Transverse colon (tissue), 4 donors: ENCODE measurements at regions not wholly inside any gene's neighbourhood (a gene's known extent, or its start where the extent isn't known, plus 50 kb on each side); places are given as distances from the start of the nearest gene placed in this dataset.
A peak's percentile ranks its signal among the peaks of the same experiment; 100 is the strongest.
"Not testable (repeated sequence)": the region's sequence is repeated elsewhere in the genome, so short reads cannot be mapped to it uniquely, and the experiment has no call there.

Experiments
- DNase-seq: peaks from one replicate; pipeline ENCODE4 v3.0.0-alpha.2; 2019
- H3K27ac ChIP-seq, 4 donors: fragments of 200-600 bp; sonication (generic); 2 replicates each; pipeline ENCODE4 v1.5.1; 2016 to 2018; ENCODE audit warnings: inconsistent platforms in 4 of 4
- H3K27me3 ChIP-seq: fragments of 200-600 bp; sonication (generic); 2 replicates; pipeline ENCODE4 v1.5.1; 2017; ENCODE audit warnings: inconsistent platforms
- H3K36me3 ChIP-seq, 4 donors: fragments of 200-600 bp; sonication (generic); 2 replicates each; pipeline ENCODE4 v1.5.1; 2017 to 2019; ENCODE audit warnings: inconsistent platforms in 4 of 4
- H3K4me1 ChIP-seq, 4 donors: fragments of 200-600 bp; sonication (generic); 2 replicates each; pipeline ENCODE4 v1.5.1; 2017 to 2020; ENCODE audit warnings: inconsistent platforms in 4 of 4
- H3K4me3 ChIP-seq, 4 donors: fragments of 200-600 bp; sonication (generic); 1 replicate in 1 of 4; 2 replicates in 3 of 4; pipeline versions ENCODE4 v1.5.1 to v1.6.1; 2017 to 2019; ENCODE audit warnings: inconsistent platforms in 4 of 4
- H3K9me3 ChIP-seq, 2 donors: fragments of 200-600 bp; sonication (generic); 2 replicates each; pipeline ENCODE4 v1.5.1; 2017 to 2019; ENCODE audit warnings: inconsistent platforms in 2 of 2
- EP300 ChIP-seq: sonication (generic); formaldehyde crosslinking; IDR thresholded peaks from one replicate; pipeline ENCODE4 v1.6.1; 2017; ENCODE audit warnings: antibody characterized with exemption, low read depth
- POLR2A ChIP-seq: fragments of 450-650 bp; IDR thresholded peaks from one replicate; pipeline ENCODE4 v1.6.1; 2016; ENCODE audit warnings: antibody characterized with exemption, mild to moderate bottlenecking, moderate library complexity
- POLR2AphosphoS5 ChIP-seq, 3 donors: sonication (generic); formaldehyde crosslinking; IDR thresholded peaks; one replicate each; pipeline ENCODE4 v1.6.1; 2016; ENCODE audit warnings: antibody characterized with exemption in 3 of 3
- WGBS, 2 donors: methylation state at CpG; one replicate each; pipeline ENCODE4 v1.1.5; 2018; ENCODE audit warnings: low coverage in 1 of 2; 5-methylcytosine and 5-hydroxymethylcytosine counted together
- in situ Hi-C, 4 donors: fragments of 200-750 bp; cut with MboI; loops; one replicate each; pipeline versions ENCODE4 v1.15.0 to v1.15.1; 2017; ENCODE audit warnings: low sequenced_read_pairs in 3 of 4, low pct_ligation_motif_present in 1 of 4, low pct_unique_long_range_greater_than_20kb in 1 of 4
- intact Hi-C: fragments of 100-400 bp; cut with DNase I; formaldehyde crosslinking; loops from one replicate; pipeline ENCODE4 v1.15.1; 2023; ENCODE audit warnings: low total_unique reads
- TF ChIP-seq, protein P1 (sequence below), 5 experiments: fragments of 200-600 bp in 3 of 5; fragments of 450-650 bp in 2 of 5; sonication (generic) in 3 of 5; IDR thresholded peaks; 1 replicate in 2 of 5; 2 replicates in 3 of 5; pipeline ENCODE4 v1.5.1; 2016 to 2017; ENCODE audit warnings: antibody characterized with exemption in 5 of 5, inconsistent platforms in 3 of 5, mild to moderate bottlenecking in 2 of 5, moderate library complexity in 1 of 5

DNA sequence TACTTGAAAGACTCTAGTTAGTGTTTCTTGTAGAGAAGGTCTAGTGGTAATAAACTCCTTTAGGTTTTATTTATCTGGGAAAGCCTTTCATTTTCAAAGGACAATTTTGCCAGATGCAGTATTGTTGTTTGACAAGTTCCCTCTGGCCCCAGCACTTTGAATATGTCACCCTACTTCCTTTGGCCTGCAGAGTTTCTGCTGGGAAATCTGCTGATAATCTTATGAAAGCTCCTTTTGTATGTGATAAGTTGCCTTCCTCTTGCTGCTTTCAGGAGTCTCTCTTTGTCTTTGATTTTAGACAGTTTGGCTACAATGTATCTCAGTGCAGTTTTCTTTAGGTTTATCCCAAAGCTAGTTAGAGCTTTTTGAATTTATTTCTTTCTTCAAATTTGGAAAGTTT is 106.2 kb upstream of the L3MBTL4 start:
- Histone ChIP-seq H3K9me3 (no peaks in the 10 kb centered on the region), H3K27ac (no peak overlapping the region), H3K4me1 (no peaks in the 10 kb centered on the region), H3K27me3 (no peaks in the 10 kb centered on the region), H3K36me3 (no peaks in the 10 kb centered on the region), H3K4me3 (no peak overlapping the region)
- in situ Hi-C loops (loop anchor here in 2 of 4 donors (10.0 to 25.0 kb wide), 2 partner anchors 634 to 646 kb away; partner anchors contain the start of gene TMEM200C (in 1 of the 2)), intact Hi-C loops (no loop called here)
- DNase-seq = no peak
- no peak for TF ChIP-seq POLR2AphosphoS5 (IDR thresholded peaks at IDR 0.05)
- no peak for TF ChIP-seq EP300
- TF ChIP-seq, protein P1, sequence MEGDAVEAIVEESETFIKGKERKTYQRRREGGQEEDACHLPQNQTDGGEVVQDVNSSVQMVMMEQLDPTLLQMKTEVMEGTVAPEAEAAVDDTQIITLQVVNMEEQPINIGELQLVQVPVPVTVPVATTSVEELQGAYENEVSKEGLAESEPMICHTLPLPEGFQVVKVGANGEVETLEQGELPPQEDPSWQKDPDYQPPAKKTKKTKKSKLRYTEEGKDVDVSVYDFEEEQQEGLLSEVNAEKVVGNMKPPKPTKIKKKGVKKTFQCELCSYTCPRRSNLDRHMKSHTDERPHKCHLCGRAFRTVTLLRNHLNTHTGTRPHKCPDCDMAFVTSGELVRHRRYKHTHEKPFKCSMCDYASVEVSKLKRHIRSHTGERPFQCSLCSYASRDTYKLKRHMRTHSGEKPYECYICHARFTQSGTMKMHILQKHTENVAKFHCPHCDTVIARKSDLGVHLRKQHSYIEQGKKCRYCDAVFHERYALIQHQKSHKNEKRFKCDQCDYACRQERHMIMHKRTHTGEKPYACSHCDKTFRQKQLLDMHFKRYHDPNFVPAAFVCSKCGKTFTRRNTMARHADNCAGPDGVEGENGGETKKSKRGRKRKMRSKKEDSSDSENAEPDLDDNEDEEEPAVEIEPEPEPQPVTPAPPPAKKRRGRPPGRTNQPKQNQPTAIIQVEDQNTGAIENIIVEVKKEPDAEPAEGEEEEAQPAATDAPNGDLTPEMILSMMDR (IDR thresholded peaks at IDR 0.05) = no peak
- TF ChIP-seq POLR2A = no peak

DNA sequence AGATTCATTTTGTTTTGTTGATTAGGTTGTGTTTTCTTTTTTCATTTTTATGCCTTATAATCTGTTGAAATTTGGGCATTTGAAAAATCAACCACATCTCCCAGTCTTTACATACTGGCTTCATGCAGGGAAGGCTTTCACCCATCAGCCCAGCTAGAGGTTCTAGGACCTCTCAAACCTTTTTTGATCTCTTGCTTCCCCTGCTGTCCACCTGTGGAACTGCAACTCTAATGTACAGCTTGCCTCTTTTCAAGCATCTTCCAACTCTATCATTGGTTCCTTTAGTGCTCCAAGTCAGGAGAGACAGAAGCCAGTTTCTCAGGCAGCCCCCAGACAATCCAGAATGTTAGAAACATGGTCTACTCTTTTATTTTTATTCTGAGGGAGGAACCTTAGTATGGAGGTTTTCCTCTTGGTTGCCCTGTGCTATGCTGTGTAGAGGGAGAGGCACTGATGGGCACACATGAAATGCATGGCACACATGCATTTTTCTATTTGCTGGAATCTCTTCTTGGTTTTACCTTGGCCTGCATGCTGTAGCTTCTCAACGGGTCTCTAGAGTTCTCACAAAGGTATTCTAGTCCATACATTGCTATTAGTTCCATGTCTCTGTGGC is 107.2 kb upstream of the L3MBTL4 start:
- peak; percentile 50 for DNase-seq
- intact Hi-C loops = no loop called here
- H3K4me3 ChIP-seq = no peak overlapping the region
- no peak overlapping the region for H3K27ac ChIP-seq
- in situ Hi-C loops = loop anchor here in 2 of 4 donors (10.0 to 25.0 kb wide), 2 partner anchors 635 to 647 kb away; partner anchors contain the start of gene TMEM200C (in 1 of the 2)
- WGBS, 2 donors = 60 to 85% methylated on average over 1 of the region's 1 CpG
- H3K27me3 ChIP-seq = no peaks in the 10 kb centered on the region
- no peaks in the 10 kb centered on the region for H3K36me3 ChIP-seq
- no peaks in the 10 kb centered on the region for H3K4me1 ChIP-seq
- TF ChIP-seq POLR2A = no peak
- TF ChIP-seq, protein P1 (IDR thresholded peaks at IDR 0.05) = peak; percentile 60 to 73 (median 68)
- no peaks in the 10 kb centered on the region for H3K9me3 ChIP-seq

DNA sequence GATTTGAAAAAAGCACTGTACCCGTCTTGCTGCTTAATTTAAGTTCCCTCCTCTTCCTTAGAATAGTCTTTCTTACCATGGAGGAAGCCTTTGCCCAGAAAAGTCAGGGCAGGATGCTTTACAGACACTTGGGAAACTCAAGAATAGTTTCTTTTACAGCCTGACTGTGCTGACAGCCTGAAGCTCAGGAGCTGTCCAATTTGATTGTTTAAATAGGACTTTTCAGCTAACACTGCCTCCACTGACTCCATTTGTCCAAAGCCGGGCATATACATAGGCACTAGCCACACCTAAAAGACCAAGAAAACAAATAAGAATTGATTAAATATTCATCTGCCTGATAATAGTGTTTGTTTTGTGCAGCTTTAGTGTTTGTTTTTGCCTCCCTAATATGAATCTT is 110.9 kb upstream of the L3MBTL4 start:
- intact Hi-C loops = no loop called here
- no peaks in the 10 kb centered on the region for H3K27me3 ChIP-seq
- TF ChIP-seq POLR2AphosphoS5 (IDR thresholded peaks at IDR 0.05) (no peak), EP300 (no peak), POLR2A (no peak)
- TF ChIP-seq, protein P1 (IDR thresholded peaks at IDR 0.05) = no peak
- in situ Hi-C loops = loop anchor here in 3 of 4 donors (10.0 to 25.0 kb wide), 3 partner anchors 362 to 651 kb away; no protein-coding TSS in a partner anchor
- H3K36me3 ChIP-seq = no peaks in the 10 kb centered on the region
- no peak overlapping the region for H3K4me3 ChIP-seq
- no peak overlapping the region for H3K27ac ChIP-seq
- no peak for DNase-seq
- H3K4me1 ChIP-seq = no peaks in the 10 kb centered on the region
- WGBS, 2 donors = 46 to 61% methylated on average over 2 of the region's 2 CpGs
- H3K9me3 ChIP-seq = no peaks in the 10 kb centered on the region

DNA sequence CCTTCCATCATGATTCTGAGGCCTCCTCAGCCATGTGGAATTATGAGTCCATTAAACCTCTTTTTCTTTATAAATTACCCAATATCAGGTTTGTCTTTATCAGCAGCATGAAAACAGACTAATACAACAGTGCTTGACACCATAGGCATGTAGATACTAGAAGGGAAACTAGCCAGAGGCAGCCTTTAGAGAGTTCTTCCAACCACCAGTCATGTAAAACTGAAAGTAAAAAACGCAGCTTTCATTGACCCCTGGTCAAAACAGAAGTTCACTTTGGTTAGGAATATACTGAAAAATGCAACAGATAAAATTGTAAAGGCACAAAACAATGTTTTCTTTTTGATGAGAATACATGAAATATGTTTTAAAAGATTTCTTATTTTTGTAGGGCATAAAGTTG is 122.8 kb upstream of the L3MBTL4 start:
- 10 to 33% methylated on average over 1 of the region's 1 CpG for WGBS, 2 donors
- no peaks in the 10 kb centered on the region for H3K27me3 ChIP-seq
- no peak for DNase-seq
- intact Hi-C loops (no loop called here), in situ Hi-C loops (loop anchor here in 2 of 4 donors (25.0 kb wide), 2 partner anchors 350 to 475 kb away; no protein-coding TSS in a partner anchor)
- no peaks in the 10 kb centered on the region for H3K9me3 ChIP-seq
- TF ChIP-seq EP300 (no peak), POLR2A (no peak), POLR2AphosphoS5 (IDR thresholded peaks at IDR 0.05) (no peak)
- TF ChIP-seq, protein P1 (IDR thresholded peaks at IDR 0.05) = no peak
- no peaks in the 10 kb centered on the region for H3K4me1 ChIP-seq
- no peaks in the 10 kb centered on the region for H3K36me3 ChIP-seq
- no peak overlapping the region for H3K27ac ChIP-seq
- no peak overlapping the region for H3K4me3 ChIP-seq

DNA sequence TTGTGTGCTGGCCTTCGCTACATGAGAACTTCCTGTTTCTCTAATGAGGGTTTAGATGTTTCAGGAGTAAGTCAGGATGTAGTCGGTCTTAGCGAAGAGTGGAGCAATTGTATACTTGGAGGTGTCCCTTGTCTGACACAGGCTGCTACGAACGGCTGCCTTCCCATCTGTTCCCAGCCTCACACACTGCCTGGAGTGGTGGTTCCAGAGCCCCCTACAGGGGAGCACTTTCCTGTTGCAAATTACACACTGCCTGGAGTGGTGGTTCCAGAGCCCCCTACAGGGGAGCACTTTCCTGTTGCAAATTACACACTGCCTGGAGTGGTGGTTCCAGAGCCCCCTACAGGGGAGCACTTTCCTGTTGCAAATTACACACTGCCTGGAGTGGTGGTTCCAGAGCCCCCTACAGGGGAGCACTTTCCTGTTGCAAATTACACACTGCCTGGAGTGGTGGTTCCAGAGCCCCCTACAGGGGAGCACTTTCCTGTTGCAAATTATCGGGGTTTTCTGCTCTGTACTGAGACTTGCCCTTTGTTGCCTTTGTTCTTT is 126.5 kb upstream of the L3MBTL4 start:
- H3K36me3 ChIP-seq, H3K4me1 ChIP-seq, H3K4me3 ChIP-seq, DNase-seq, H3K9me3 ChIP-seq, intact Hi-C loops, H3K27ac ChIP-seq, H3K27me3 ChIP-seq: not testable (repeated sequence)
- in situ Hi-C loops = loop anchor here in 3 of 4 donors (10.0 to 25.0 kb wide), 3 partner anchors 344 to 471 kb away; no protein-coding TSS in a partner anchor
- 27% methylated on average over 3 to 6 of the region's 6 CpGs for WGBS, 2 donors
